ENCODE measurements at regions not wholly inside any gene's neighbourhood (a gene's known extent, or its start where the extent isn't known, plus 50 kb on each side); places are given as distances from the start of the nearest gene placed in this dataset.

- H2AFZ ChIP-seq (ENCODE audit: low read depth, low read length): no peak overlapping the region
- H3K4me2 ChIP-seq (ENCODE audit: insufficient read depth, low read length): no peak overlapping the region
- no peak for TF ChIP-seq CBX1 (IDR thresholded peaks at IDR 0.05; ENCODE audit: low read depth)
- no peak for TF ChIP-seq BRD4 (IDR thresholded peaks at IDR 0.05)
- TF ChIP-seq, protein P1, sequence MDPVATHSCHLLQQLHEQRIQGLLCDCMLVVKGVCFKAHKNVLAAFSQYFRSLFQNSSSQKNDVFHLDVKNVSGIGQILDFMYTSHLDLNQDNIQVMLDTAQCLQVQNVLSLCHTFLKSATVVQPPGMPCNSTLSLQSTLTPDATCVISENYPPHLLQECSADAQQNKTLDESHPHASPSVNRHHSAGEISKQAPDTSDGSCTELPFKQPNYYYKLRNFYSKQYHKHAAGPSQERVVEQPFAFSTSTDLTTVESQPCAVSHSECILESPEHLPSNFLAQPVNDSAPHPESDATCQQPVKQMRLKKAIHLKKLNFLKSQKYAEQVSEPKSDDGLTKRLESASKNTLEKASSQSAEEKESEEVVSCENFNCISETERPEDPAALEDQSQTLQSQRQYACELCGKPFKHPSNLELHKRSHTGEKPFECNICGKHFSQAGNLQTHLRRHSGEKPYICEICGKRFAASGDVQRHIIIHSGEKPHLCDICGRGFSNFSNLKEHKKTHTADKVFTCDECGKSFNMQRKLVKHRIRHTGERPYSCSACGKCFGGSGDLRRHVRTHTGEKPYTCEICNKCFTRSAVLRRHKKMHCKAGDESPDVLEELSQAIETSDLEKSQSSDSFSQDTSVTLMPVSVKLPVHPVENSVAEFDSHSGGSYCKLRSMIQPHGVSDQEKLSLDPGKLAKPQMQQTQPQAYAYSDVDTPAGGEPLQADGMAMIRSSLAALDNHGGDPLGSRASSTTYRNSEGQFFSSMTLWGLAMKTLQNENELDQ (CRISPR knock-in tag; IDR thresholded peaks at IDR 0.05; ENCODE audit: borderline replicate concordance): no peak
- TF ChIP-seq ZNF764 (CRISPR knock-in tag; IDR thresholded peaks at IDR 0.05; ENCODE audit: low read depth): no peak
- TF ChIP-seq HDAC8 (tag; IDR thresholded peaks at IDR 0.05): no peak
- no peak for TF ChIP-seq MEF2D (tag; conservative IDR thresholded peaks at IDR 0.05; ENCODE audit: low read depth)
- no peak for TF ChIP-seq NONO (IDR thresholded peaks at IDR 0.05; ENCODE audit: low read depth in 2 of 2, low read length in 1 of 2)
- no peak for TF ChIP-seq MAZ (CRISPR knock-in tag; conservative IDR thresholded peaks at IDR 0.05 in 1 of 2, IDR thresholded peaks at IDR 0.05 in 1 of 2)
- TF ChIP-seq HDAC1 (IDR thresholded peaks at IDR 0.05): no peak
- no peak for TF ChIP-seq CCNT2 (IDR thresholded peaks at IDR 0.05; ENCODE audit: borderline replicate concordance, extremely low read depth, insufficient read length, low read depth, low read length)
- peaks cover 2% of the 10 kb centered on the region; the same call in 1 of the 2 replicates for H3K9me3 ChIP-seq (replicated peaks; ENCODE audit: control insufficient read depth, insufficient read depth, low read depth, low read length)
- DNase-seq (ENCODE audit: extremely low read depth in 1 of 4, low spot score in 3 of 4) (no peak), ATAC-seq (no peak), FAIRE-seq (no peak)
- H3K27ac ChIP-seq (ENCODE audit: extremely low read depth, low read depth, low read length): no peak overlapping the region
- no peaks in the 10 kb centered on the region for H3K79me2 ChIP-seq (ENCODE audit: control insufficient read depth, insufficient read depth, low read length)
- no peak overlapping the region for H3K4me3 ChIP-seq
- no peaks in the 10 kb centered on the region for H3K4me1 ChIP-seq (replicated peaks in 1 of 2; ENCODE audit: control insufficient read depth in 2 of 2, insufficient read depth in 2 of 2, low read length in 2 of 2)
- 3% methylated on average over 3 of the region's 3 CpGs for WGBS (ENCODE audit: insufficient coverage, low coverage, missing lambda C conversion rate)
- POLR2A ChIA-PET: no interaction called here
- H3K9me1 ChIP-seq (ENCODE audit: control insufficient read depth, insufficient read depth, low read length): no peaks in the 10 kb centered on the region
- no peaks in the 10 kb centered on the region for H3K27me3 ChIP-seq (ENCODE audit: control insufficient read depth in 2 of 2, insufficient read depth in 2 of 2, low read length in 2 of 2)
- intact Hi-C loops (cut with micrococcal nuclease): no loop called here
- no peak overlapping the region for H3K9ac ChIP-seq (ENCODE audit: insufficient read depth in 1 of 2, low read depth in 2 of 2, low read length in 2 of 2)
- no peaks in the 10 kb centered on the region for H3K36me3 ChIP-seq (ENCODE audit: control insufficient read depth, insufficient read depth, low read length)
- BruUV-seq (replicated peaks): no TSS peak
- no peaks in the 10 kb centered on the region for H4K20me1 ChIP-seq (replicated peaks; ENCODE audit: control insufficient read depth, insufficient read depth, low read length)
- CTCF ChIA-PET (ENCODE audit: low intra/inter-chr PET ratio): no interaction called here
- in situ Hi-C loops (cut with MboI): no loop called here
These were observed 221.5 kb upstream of the BRINP3 start for GRCh38 chr1:190699165-190699564.
